SK-N-SH (cell line): ENCODE measurements at regions not wholly inside any gene's neighbourhood (a gene's known extent, or its start where the extent isn't known, plus 50 kb on each side); places are given as distances from the start of the nearest gene placed in this dataset.

Source experiments
- CTCF ChIA-PET: fragments of 300-600, 350-600 bp; formaldehyde crosslinking; extraction: SDS; loops from one replicate; lab custom pipeline; 2021; lab: Yijun Ruan, JAX
- POLR2A ChIA-PET: fragments of 350-600 bp; sonication (Branson Sonifier 250); formaldehyde crosslinking; extraction: SDS; loops from one replicate; lab custom pipeline; 2020; ENCODE audit warnings: antibody characterized with exemption, inconsistent platforms; lab: Yijun Ruan, JAX
- DNase-seq: peaks from one replicate; pipeline ENCODE4 v3.0.0; 2012
- H2AFZ ChIP-seq: fragments of 200-600 bp; sonication (generic); 2 replicates; pipeline ENCODE4 v1.8.1; 2016; ENCODE audit warnings: antibody characterized with exemption, mild to moderate bottlenecking, low read depth
- H3F3A ChIP-seq: fragments of 200-600 bp; sonication (generic); replicated peaks from 2 replicates; pipeline ENCODE3; 2016; ENCODE audit warnings: antibody characterized with exemption, mild to moderate bottlenecking; ENCODE audit not compliant: insufficient read depth
- H3K27ac ChIP-seq, 2 experiments: fragments of 200-500 bp in 1 of 2; fragments of 200-600 bp in 1 of 2; sonication (Bioruptor generic) in 1 of 2; sonication (generic), shearing (Covaris generic) in 1 of 2; 2 replicates each; pipeline versions ENCODE4 v1.5.1 to v1.6.1; 2014 to 2016; ENCODE audit warnings: low read depth in 2 of 2, inconsistent platforms in 1 of 2, low read length in 1 of 2, mild to moderate bottlenecking in 1 of 2, mixed read lengths in 1 of 2
- H3K27me3 ChIP-seq: fragments of 200-600 bp; sonication (generic), shearing (Covaris generic); 2 replicates; pipeline ENCODE4 v1.6.1; 2016; ENCODE audit warnings: mixed run types; ENCODE audit not compliant: insufficient read depth
- H3K36me3 ChIP-seq, 2 experiments: fragments of 200-500 bp in 1 of 2; fragments of 200-600 bp in 1 of 2; sonication (Bioruptor generic) in 1 of 2; sonication (generic) in 1 of 2; replicated peaks in 1 of 2; 2 replicates each; pipeline versions ENCODE3 to v1.5.1; 2014 to 2016; ENCODE audit warnings: low read length in 1 of 2, mild to moderate bottlenecking in 1 of 2; ENCODE audit not compliant: insufficient read depth in 2 of 2, control insufficient read depth in 1 of 2
- H3K4me1 ChIP-seq, 2 experiments: fragments of 200-500 bp in 1 of 2; fragments of 200-600 bp in 1 of 2; sonication (Bioruptor generic) in 1 of 2; sonication (generic), shearing (Covaris generic) in 1 of 2; 2 replicates each; pipeline versions ENCODE4 v1.5.1 to v1.6.1; 2014 to 2016; ENCODE audit warnings: low read depth in 1 of 2, low read length in 1 of 2, mixed run types in 1 of 2; ENCODE audit not compliant: insufficient read depth in 2 of 2, control insufficient read depth in 1 of 2
- H3K4me2 ChIP-seq: fragments of 200-600 bp; sonication (generic), shearing (Covaris generic); 2 replicates; pipeline ENCODE4 v1.6.1; 2017; ENCODE audit warnings: mixed run types
- H3K4me3 ChIP-seq, 2 experiments: fragments of 200-500 bp in 1 of 2; fragments of 200-600 bp in 1 of 2; sonication (Bioruptor generic) in 1 of 2; sonication (generic), shearing (Covaris generic) in 1 of 2; 2 replicates each; pipeline versions ENCODE4 v1.5.1 to v1.8.1; 2014 to 2016; ENCODE audit warnings: low read depth in 2 of 2, inconsistent platforms in 1 of 2, low read length in 1 of 2, mild to moderate bottlenecking in 1 of 2, mixed read lengths in 1 of 2, moderate library complexity in 1 of 2
- H3K79me2 ChIP-seq: fragments of 200-600 bp; sonication (generic); 2 replicates; pipeline ENCODE4 v1.8.1; 2017; ENCODE audit warnings: mild to moderate bottlenecking; ENCODE audit not compliant: insufficient read depth
- H3K9ac ChIP-seq: fragments of 200-600 bp; sonication (generic); 2 replicates; pipeline ENCODE4 v1.6.1; 2017; ENCODE audit warnings: mixed run types
- H3K9me2 ChIP-seq: fragments of 200-600 bp; sonication (generic); 2 replicates; pipeline ENCODE4 v1.6.1; 2017; ENCODE audit warnings: mixed run types
- H3K9me3 ChIP-seq: fragments of 200-600 bp; sonication (generic); 2 replicates; pipeline ENCODE4 v1.6.1; 2017; ENCODE audit warnings: mixed run types, mild to moderate bottlenecking, moderate library complexity
- H4K20me1 ChIP-seq: fragments of 200-600 bp; sonication (generic); 2 replicates; pipeline ENCODE4 v1.6.1; 2017; ENCODE audit warnings: mild to moderate bottlenecking, mixed run types; ENCODE audit not compliant: insufficient read depth
- CHD2 ChIP-seq: fragments of 150-350 bp; IDR thresholded peaks from 2 replicates; pipeline ENCODE4 v1.6.1; 2018; ENCODE audit warnings: low read length; ENCODE audit not compliant: partially characterized antibody
- ELF1 ChIP-seq: IDR thresholded peaks from 2 replicates; pipeline ENCODE4 v1.4.0; 2012
- EP300 ChIP-seq, 2 experiments: IDR thresholded peaks; 2 replicates each; pipeline versions ENCODE4 v1.4.0 to v1.6.1; 2012; ENCODE audit warnings: borderline replicate concordance in 1 of 2, low read depth in 1 of 2, low read length in 1 of 2
- FOSL2 ChIP-seq: IDR thresholded peaks from 2 replicates; pipeline ENCODE4 v1.4.0; 2012; ENCODE audit warnings: low read depth, mild to moderate bottlenecking, moderate library complexity, borderline replicate concordance
- FOXJ3 ChIP-seq: sonication (generic); formaldehyde crosslinking; IDR thresholded peaks from 2 replicates; pipeline ENCODE4 v1.5.1; 2020; ENCODE audit warnings: mild to moderate bottlenecking, missing genetic modification reagents
- JUND ChIP-seq: IDR thresholded peaks from 2 replicates; pipeline ENCODE4 v1.4.0; 2012
- MEF2A ChIP-seq: IDR thresholded peaks from 2 replicates; pipeline ENCODE4 v1.4.0; 2012; ENCODE audit warnings: low read depth, borderline replicate concordance
- NFIC ChIP-seq: IDR thresholded peaks from 2 replicates; pipeline ENCODE4 v1.4.0; 2012; ENCODE audit warnings: borderline replicate concordance
- NRF1 ChIP-seq: IDR thresholded peaks from 2 replicates; pipeline ENCODE4 v1.6.1; 2012; ENCODE audit warnings: low read depth, mild to moderate bottlenecking, low read length
- POLR2AphosphoS5 ChIP-seq: IDR thresholded peaks from 2 replicates; pipeline ENCODE4 v1.6.1; 2012; ENCODE audit warnings: low read depth, low read length
- RAD21 ChIP-seq: IDR thresholded peaks from 2 replicates; pipeline ENCODE4 v1.6.1; 2012; ENCODE audit warnings: mild to moderate bottlenecking, low read length
- RCOR1 ChIP-seq: fragments of 150-350 bp; IDR thresholded peaks from 2 replicates; pipeline ENCODE4 v1.6.1; 2017; ENCODE audit warnings: antibody characterized with exemption, low read length
- REST ChIP-seq: IDR thresholded peaks from 2 replicates; pipeline ENCODE4 v1.6.1; 2012; ENCODE audit warnings: mild to moderate bottlenecking, low read depth, low read length, moderate library complexity
- RXRA ChIP-seq: IDR thresholded peaks from 2 replicates; pipeline ENCODE4 v1.4.0; 2012; ENCODE audit warnings: low read depth, mild to moderate bottlenecking, borderline replicate concordance
- YY1 ChIP-seq: IDR thresholded peaks from 2 replicates; pipeline ENCODE4 v1.4.0; 2012; ENCODE audit warnings: low read depth, mild to moderate bottlenecking
- WGBS: methylation state at CpG from one replicate; pipeline ENCODE4 v1.1.6; 2017; ENCODE audit warnings: low lambda C conversion rate; 5-methylcytosine and 5-hydroxymethylcytosine counted together
- TF ChIP-seq, protein P1 (sequence below): IDR thresholded peaks from 2 replicates; pipeline ENCODE4 v1.4.0; 2012; ENCODE audit warnings: low read depth
- TF ChIP-seq, protein P2 (sequence below): IDR thresholded peaks from 2 replicates; pipeline ENCODE4; 2012

- Histone ChIP-seq H4K20me1 (no peaks in the 10 kb centered on the region), H3K9ac (no peak overlapping the region), H3K9me2 (no peaks in the 10 kb centered on the region), H3K4me3 (no peak overlapping the region), H3K79me2 (no peaks in the 10 kb centered on the region), H3K4me1 (peaks cover 0 to 6% of the 10 kb centered on the region in 2 experiments; a peak in 1 of 4 replicates), H2AFZ (no peak overlapping the region), H3F3A (no peaks in the 10 kb centered on the region), H3K27me3 (no peaks in the 10 kb centered on the region), H3K4me2 (no peak overlapping the region), H3K9me3 (no peaks in the 10 kb centered on the region), H3K36me3 (no peaks in the 10 kb centered on the region), H3K27ac (no peak overlapping the region)
- no peak for DNase-seq
- ChIA-PET POLR2A (no interaction called here), CTCF (no interaction called here)
- TF ChIP-seq REST (no peak), FOSL2 (no peak), NFIC (no peak), POLR2AphosphoS5 (no peak), RAD21 (no peak), CHD2 (no peak), NRF1 (no peak), RXRA (no peak), MEF2A (no peak), FOXJ3 (no peak), RCOR1 (no peak), ELF1 (no peak), EP300 (IDR thresholded peaks at IDR 0.05; ENCODE audit: borderline replicate concordance in 1 of 2, low read depth in 1 of 2, low read length in 1 of 2) (no peak), JUND (no peak), YY1 (no peak)
- TF ChIP-seq, protein P1, sequence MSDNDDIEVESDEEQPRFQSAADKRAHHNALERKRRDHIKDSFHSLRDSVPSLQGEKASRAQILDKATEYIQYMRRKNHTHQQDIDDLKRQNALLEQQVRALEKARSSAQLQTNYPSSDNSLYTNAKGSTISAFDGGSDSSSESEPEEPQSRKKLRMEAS, result no peak
- TF ChIP-seq, protein P2, sequence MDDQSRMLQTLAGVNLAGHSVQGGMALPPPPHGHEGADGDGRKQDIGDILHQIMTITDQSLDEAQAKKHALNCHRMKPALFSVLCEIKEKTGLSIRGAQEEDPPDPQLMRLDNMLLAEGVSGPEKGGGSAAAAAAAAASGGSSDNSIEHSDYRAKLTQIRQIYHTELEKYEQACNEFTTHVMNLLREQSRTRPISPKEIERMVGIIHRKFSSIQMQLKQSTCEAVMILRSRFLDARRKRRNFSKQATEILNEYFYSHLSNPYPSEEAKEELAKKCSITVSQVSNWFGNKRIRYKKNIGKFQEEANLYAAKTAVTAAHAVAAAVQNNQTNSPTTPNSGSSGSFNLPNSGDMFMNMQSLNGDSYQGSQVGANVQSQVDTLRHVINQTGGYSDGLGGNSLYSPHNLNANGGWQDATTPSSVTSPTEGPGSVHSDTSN, result no peak
- 43% methylated on average over 5 of the region's 5 CpGs for WGBS
Observed at GRCh38 chr7:68823996-68824780, 774.1 kb upstream of the AUTS2 start.
